SK-N-SH (cell line): ENCODE measurements at regions not wholly inside any gene's neighbourhood (a gene's known extent, or its start where the extent isn't known, plus 50 kb on each side); places are given as distances from the start of the nearest gene placed in this dataset.

ENCODE experiments used
- CTCF ChIA-PET: fragments of 300-600, 350-600 bp; formaldehyde crosslinking; extraction: SDS; loops from one replicate; lab custom pipeline; 2021; lab: Yijun Ruan, JAX
- POLR2A ChIA-PET: fragments of 350-600 bp; sonication (Branson Sonifier 250); formaldehyde crosslinking; extraction: SDS; loops from one replicate; lab custom pipeline; 2020; ENCODE audit warnings: antibody characterized with exemption, inconsistent platforms; lab: Yijun Ruan, JAX
- DNase-seq: peaks from one replicate; pipeline ENCODE4 v3.0.0; 2012
- H2AFZ ChIP-seq: fragments of 200-600 bp; sonication (generic); 2 replicates; pipeline ENCODE4 v1.8.1; 2016; ENCODE audit warnings: antibody characterized with exemption, mild to moderate bottlenecking, low read depth
- H3F3A ChIP-seq: fragments of 200-600 bp; sonication (generic); replicated peaks from 2 replicates; pipeline ENCODE3; 2016; ENCODE audit warnings: antibody characterized with exemption, mild to moderate bottlenecking; ENCODE audit not compliant: insufficient read depth
- H3K27ac ChIP-seq, 2 experiments: fragments of 200-500 bp in 1 of 2; fragments of 200-600 bp in 1 of 2; sonication (Bioruptor generic) in 1 of 2; sonication (generic), shearing (Covaris generic) in 1 of 2; 2 replicates each; pipeline versions ENCODE4 v1.5.1 to v1.6.1; 2014 to 2016; ENCODE audit warnings: low read depth in 2 of 2, inconsistent platforms in 1 of 2, low read length in 1 of 2, mild to moderate bottlenecking in 1 of 2, mixed read lengths in 1 of 2
- H3K27me3 ChIP-seq: fragments of 200-600 bp; sonication (generic), shearing (Covaris generic); 2 replicates; pipeline ENCODE4 v1.6.1; 2016; ENCODE audit warnings: mixed run types; ENCODE audit not compliant: insufficient read depth
- H3K36me3 ChIP-seq, 2 experiments: fragments of 200-500 bp in 1 of 2; fragments of 200-600 bp in 1 of 2; sonication (Bioruptor generic) in 1 of 2; sonication (generic) in 1 of 2; replicated peaks in 1 of 2; 2 replicates each; pipeline versions ENCODE3 to v1.5.1; 2014 to 2016; ENCODE audit warnings: low read length in 1 of 2, mild to moderate bottlenecking in 1 of 2; ENCODE audit not compliant: insufficient read depth in 2 of 2, control insufficient read depth in 1 of 2
- H3K4me1 ChIP-seq, 2 experiments: fragments of 200-500 bp in 1 of 2; fragments of 200-600 bp in 1 of 2; sonication (Bioruptor generic) in 1 of 2; sonication (generic), shearing (Covaris generic) in 1 of 2; 2 replicates each; pipeline versions ENCODE4 v1.5.1 to v1.6.1; 2014 to 2016; ENCODE audit warnings: low read depth in 1 of 2, low read length in 1 of 2, mixed run types in 1 of 2; ENCODE audit not compliant: insufficient read depth in 2 of 2, control insufficient read depth in 1 of 2
- H3K4me2 ChIP-seq: fragments of 200-600 bp; sonication (generic), shearing (Covaris generic); 2 replicates; pipeline ENCODE4 v1.6.1; 2017; ENCODE audit warnings: mixed run types
- H3K4me3 ChIP-seq, 2 experiments: fragments of 200-500 bp in 1 of 2; fragments of 200-600 bp in 1 of 2; sonication (Bioruptor generic) in 1 of 2; sonication (generic), shearing (Covaris generic) in 1 of 2; 2 replicates each; pipeline versions ENCODE4 v1.5.1 to v1.8.1; 2014 to 2016; ENCODE audit warnings: low read depth in 2 of 2, inconsistent platforms in 1 of 2, low read length in 1 of 2, mild to moderate bottlenecking in 1 of 2, mixed read lengths in 1 of 2, moderate library complexity in 1 of 2
- H3K79me2 ChIP-seq: fragments of 200-600 bp; sonication (generic); 2 replicates; pipeline ENCODE4 v1.8.1; 2017; ENCODE audit warnings: mild to moderate bottlenecking; ENCODE audit not compliant: insufficient read depth
- H3K9ac ChIP-seq: fragments of 200-600 bp; sonication (generic); 2 replicates; pipeline ENCODE4 v1.6.1; 2017; ENCODE audit warnings: mixed run types
- H3K9me2 ChIP-seq: fragments of 200-600 bp; sonication (generic); 2 replicates; pipeline ENCODE4 v1.6.1; 2017; ENCODE audit warnings: mixed run types
- H3K9me3 ChIP-seq: fragments of 200-600 bp; sonication (generic); 2 replicates; pipeline ENCODE4 v1.6.1; 2017; ENCODE audit warnings: mixed run types, mild to moderate bottlenecking, moderate library complexity
- H4K20me1 ChIP-seq: fragments of 200-600 bp; sonication (generic); 2 replicates; pipeline ENCODE4 v1.6.1; 2017; ENCODE audit warnings: mild to moderate bottlenecking, mixed run types; ENCODE audit not compliant: insufficient read depth
- EP300 ChIP-seq, 2 experiments: IDR thresholded peaks; 2 replicates each; pipeline versions ENCODE4 v1.4.0 to v1.6.1; 2012; ENCODE audit warnings: borderline replicate concordance in 1 of 2, low read depth in 1 of 2, low read length in 1 of 2
- EZH2phosphoT487 ChIP-seq: fragments of 200-600 bp; sonication (generic); IDR thresholded peaks from 2 replicates; pipeline ENCODE4 v1.6.1; 2017; ENCODE audit warnings: low read depth, mixed run types, mild to moderate bottlenecking, antibody characterized with exemption, moderate library complexity, borderline replicate concordance
- FOXJ3 ChIP-seq: sonication (generic); formaldehyde crosslinking; IDR thresholded peaks from 2 replicates; pipeline ENCODE4 v1.5.1; 2020; ENCODE audit warnings: mild to moderate bottlenecking, missing genetic modification reagents
- GATA2 ChIP-seq: sonication (generic); formaldehyde crosslinking; IDR thresholded peaks from 2 replicates; pipeline ENCODE4 v1.5.0; 2020; ENCODE audit warnings: mild to moderate bottlenecking, missing genetic modification reagents
- IRF3 ChIP-seq: fragments of 150-350 bp; IDR thresholded peaks from 2 replicates; pipeline ENCODE4 v1.6.1; 2016; ENCODE audit warnings: mild to moderate bottlenecking, low read depth, low read length
- MXI1 ChIP-seq: IDR thresholded peaks from 2 replicates; pipeline ENCODE4 v1.6.1; 2012; ENCODE audit warnings: mild to moderate bottlenecking, low read depth, low read length, improper control_type of control experiment
- POLR2AphosphoS5 ChIP-seq: IDR thresholded peaks from 2 replicates; pipeline ENCODE4 v1.6.1; 2012; ENCODE audit warnings: low read depth, low read length
- RAD21 ChIP-seq: IDR thresholded peaks from 2 replicates; pipeline ENCODE4 v1.6.1; 2012; ENCODE audit warnings: mild to moderate bottlenecking, low read length
- RCOR1 ChIP-seq: fragments of 150-350 bp; IDR thresholded peaks from 2 replicates; pipeline ENCODE4 v1.6.1; 2017; ENCODE audit warnings: antibody characterized with exemption, low read length
- REST ChIP-seq: IDR thresholded peaks from 2 replicates; pipeline ENCODE4 v1.6.1; 2012; ENCODE audit warnings: mild to moderate bottlenecking, low read depth, low read length, moderate library complexity
- RFX5 ChIP-seq: IDR thresholded peaks from 2 replicates; pipeline ENCODE4 v1.6.1; 2012; ENCODE audit warnings: mild to moderate bottlenecking, improper control_type of control experiment, low read length
- RXRA ChIP-seq: IDR thresholded peaks from 2 replicates; pipeline ENCODE4 v1.4.0; 2012; ENCODE audit warnings: low read depth, mild to moderate bottlenecking, borderline replicate concordance
- SMC3 ChIP-seq: IDR thresholded peaks from 2 replicates; pipeline ENCODE4 v1.6.1; 2012; ENCODE audit warnings: low read depth, low read length, improper control_type of control experiment
- TCF12 ChIP-seq: IDR thresholded peaks from 2 replicates; pipeline ENCODE4 v1.4.0; 2012
- USF2 ChIP-seq: fragments of 150-350 bp; IDR thresholded peaks from 2 replicates; pipeline ENCODE4 v1.6.1; 2017; ENCODE audit warnings: antibody characterized with exemption, low read length, low read depth, borderline replicate concordance
- YY1 ChIP-seq: IDR thresholded peaks from 2 replicates; pipeline ENCODE4 v1.4.0; 2012; ENCODE audit warnings: low read depth, mild to moderate bottlenecking
- ZBTB33 ChIP-seq: IDR thresholded peaks from 2 replicates; pipeline ENCODE4 v1.4.0; 2012; ENCODE audit warnings: low read depth, borderline replicate concordance
- WGBS: methylation state at CpG from one replicate; pipeline ENCODE4 v1.1.6; 2017; ENCODE audit warnings: low lambda C conversion rate; 5-methylcytosine and 5-hydroxymethylcytosine counted together
- TF ChIP-seq, protein P1 (sequence below): IDR thresholded peaks from 2 replicates; pipeline ENCODE4 v1.4.0; 2012; ENCODE audit warnings: low read depth, borderline replicate concordance
- TF ChIP-seq, protein P2 (sequence below): IDR thresholded peaks from 2 replicates; pipeline ENCODE4 v1.4.0; 2012; ENCODE audit warnings: low read depth

DNA sequence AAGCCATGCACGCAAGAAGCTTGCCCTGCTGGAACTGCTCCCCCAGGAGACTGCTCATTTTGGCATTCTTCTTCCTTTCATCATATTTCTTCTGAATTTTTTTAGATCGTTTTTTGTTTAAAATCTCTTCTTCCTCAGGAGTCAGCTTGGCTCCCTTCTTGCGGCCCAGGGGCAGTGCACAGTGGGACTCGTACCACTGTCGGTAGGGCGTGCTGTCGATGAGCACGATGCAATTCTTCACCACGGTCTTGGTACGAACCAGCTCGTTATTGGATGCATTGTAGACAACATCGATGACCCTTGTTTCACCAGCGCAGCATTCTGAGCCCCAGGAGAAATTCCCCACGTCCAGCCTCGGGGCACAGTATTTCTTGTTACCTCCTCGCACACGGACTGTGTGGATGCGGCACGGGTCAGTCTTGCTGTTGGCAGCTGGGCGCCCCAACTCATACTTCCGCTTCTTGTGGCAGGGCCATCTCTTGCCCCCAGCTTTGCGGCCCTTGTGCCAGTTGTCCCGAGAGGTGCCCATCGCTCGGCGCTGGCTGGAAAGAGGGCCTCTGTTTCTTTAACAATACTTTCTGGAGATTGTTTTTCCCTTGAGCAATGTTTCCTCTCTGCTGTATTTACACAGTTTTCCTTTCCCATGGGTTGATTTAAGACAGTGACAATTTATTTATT, 452.4 kb downstream of the TMEM121 start:
- no peaks in the 10 kb centered on the region for H4K20me1 ChIP-seq
- no peak overlapping the region for H3K4me2 ChIP-seq
- H3K9me2 ChIP-seq = no peaks in the 10 kb centered on the region
- TF ChIP-seq TCF12 (no peak), RXRA (no peak), RCOR1 (no peak), EP300 (IDR thresholded peaks at IDR 0.05; ENCODE audit: borderline replicate concordance in 1 of 2, low read depth in 1 of 2, low read length in 1 of 2) (no peak), USF2 (no peak), MXI1 (no peak), RAD21 (no peak), IRF3 (no peak), EZH2phosphoT487 (no peak), POLR2AphosphoS5 (no peak)
- TF ChIP-seq, protein P1, sequence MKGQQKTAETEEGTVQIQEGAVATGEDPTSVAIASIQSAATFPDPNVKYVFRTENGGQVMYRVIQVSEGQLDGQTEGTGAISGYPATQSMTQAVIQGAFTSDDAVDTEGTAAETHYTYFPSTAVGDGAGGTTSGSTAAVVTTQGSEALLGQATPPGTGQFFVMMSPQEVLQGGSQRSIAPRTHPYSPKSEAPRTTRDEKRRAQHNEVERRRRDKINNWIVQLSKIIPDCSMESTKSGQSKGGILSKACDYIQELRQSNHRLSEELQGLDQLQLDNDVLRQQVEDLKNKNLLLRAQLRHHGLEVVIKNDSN = no peak
- TF ChIP-seq, protein P2, sequence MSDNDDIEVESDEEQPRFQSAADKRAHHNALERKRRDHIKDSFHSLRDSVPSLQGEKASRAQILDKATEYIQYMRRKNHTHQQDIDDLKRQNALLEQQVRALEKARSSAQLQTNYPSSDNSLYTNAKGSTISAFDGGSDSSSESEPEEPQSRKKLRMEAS = no peak
- TF ChIP-seq, all 33 proteins: peak for 0
- H3K27me3 ChIP-seq = no peaks in the 10 kb centered on the region; the same call in 1 of the 2 replicates
- no peaks in the 10 kb centered on the region for H3K79me2 ChIP-seq
- WGBS = 50% methylated on average over 26 of the region's 26 CpGs
- H3K36me3 ChIP-seq = no peaks in the 10 kb centered on the region
- no peak overlapping the region for H3K4me3 ChIP-seq
- H2AFZ ChIP-seq = no peak overlapping the region
- no peak overlapping the region for H3K27ac ChIP-seq
- POLR2A ChIA-PET = no interaction called here
- H3K9ac ChIP-seq = no peak overlapping the region
- H3K9me3 ChIP-seq = no peaks in the 10 kb centered on the region
- no peaks in the 10 kb centered on the region for H3F3A ChIP-seq
- no peak for DNase-seq
- H3K4me1 ChIP-seq = peaks cover 0 to 8% of the 10 kb centered on the region in 2 experiments; a peak in 1 of 4 replicates
- CTCF ChIA-PET = no interaction called here

DNA sequence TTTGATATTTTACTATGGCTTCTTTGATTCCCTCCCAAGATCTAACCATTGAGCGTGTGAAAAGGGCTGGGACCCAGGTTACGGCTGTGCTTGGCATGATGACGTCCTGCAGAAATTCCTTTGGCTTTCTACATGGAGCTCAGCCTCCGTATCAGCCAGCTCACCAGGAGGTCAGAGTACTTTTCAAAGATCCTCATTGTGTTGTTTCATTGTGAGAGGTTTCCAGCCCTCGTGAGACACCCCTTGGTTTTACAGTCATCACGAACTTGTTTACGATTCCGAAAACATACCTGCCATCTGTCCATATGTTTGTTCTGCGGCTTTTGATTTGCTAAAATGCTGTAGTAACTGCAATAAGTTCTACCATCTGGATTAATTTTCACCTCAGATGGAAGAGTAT, 453.1 kb downstream of the TMEM121 start:
- H3K27me3 ChIP-seq = no peaks in the 10 kb centered on the region
- 59% methylated on average over 9 of the region's 9 CpGs for WGBS
- POLR2A ChIA-PET = no interaction called here
- CTCF ChIA-PET = no interaction called here
- no peak overlapping the region for H3K4me3 ChIP-seq
- no peaks in the 10 kb centered on the region for H3K9me2 ChIP-seq
- no peak overlapping the region for H3K9ac ChIP-seq
- no peaks in the 10 kb centered on the region for H3K9me3 ChIP-seq
- H3F3A ChIP-seq = no peaks in the 10 kb centered on the region
- no peaks in the 10 kb centered on the region for H3K79me2 ChIP-seq
- no peaks in the 10 kb centered on the region for H3K36me3 ChIP-seq
- DNase-seq = no peak
- peaks cover 0 to 8% of the 10 kb centered on the region in 2 experiments; a peak in 1 of 4 replicates for H3K4me1 ChIP-seq
- peak overlapping the region in 1 of 2 experiments; percentile 59; a peak in 1 of 4 replicates for H3K27ac ChIP-seq
- H4K20me1 ChIP-seq = no peaks in the 10 kb centered on the region
- no peak overlapping the region for H2AFZ ChIP-seq
- H3K4me2 ChIP-seq = no peak overlapping the region
- no peak for TF ChIP-seq SMC3
- no peak for TF ChIP-seq POLR2AphosphoS5
- TF ChIP-seq RFX5 = no peak
- no peak for TF ChIP-seq ZBTB33
- no peak for TF ChIP-seq EP300 (IDR thresholded peaks at IDR 0.05; ENCODE audit: borderline replicate concordance in 1 of 2, low read depth in 1 of 2, low read length in 1 of 2)
- TF ChIP-seq REST = no peak
- no peak for TF ChIP-seq RCOR1
- no peak for TF ChIP-seq GATA2 (CRISPR knock-in tag)
- TF ChIP-seq YY1 = no peak
- TF ChIP-seq FOXJ3 (CRISPR knock-in tag) = no peak
